ENCODE measurements at regions not wholly inside any gene's neighbourhood (a gene's known extent, or its start where the extent isn't known, plus 50 kb on each side); places are given as distances from the start of the nearest gene placed in this dataset.
"Not testable (repeated sequence)": the region's sequence is repeated elsewhere in the genome, so short reads cannot be mapped to it uniquely, and the experiment has no call there.

DNA sequence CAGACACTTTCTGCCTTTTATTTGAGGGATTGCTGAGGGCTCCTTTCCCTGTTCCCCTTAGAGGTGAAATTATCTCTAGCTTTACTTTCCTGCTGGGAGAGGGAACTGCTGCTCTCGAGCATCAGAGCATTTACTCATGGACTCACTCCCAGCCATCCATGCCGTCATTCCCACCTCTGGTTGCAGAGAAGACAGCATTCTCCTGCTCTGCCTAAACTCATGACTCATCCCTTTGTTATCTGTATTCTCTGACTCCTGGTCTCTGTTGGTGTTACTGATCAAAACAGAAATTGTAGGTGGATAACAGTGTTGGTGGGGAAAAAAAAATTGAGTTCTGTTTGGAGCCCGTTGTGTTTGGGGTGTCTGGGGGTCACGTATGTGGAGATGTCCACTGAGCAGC lies 159.3 kb downstream of the TTC8 start:
- DNase-seq (ENCODE audit: low read depth, low spot score) = peak; percentile 44

DNA sequence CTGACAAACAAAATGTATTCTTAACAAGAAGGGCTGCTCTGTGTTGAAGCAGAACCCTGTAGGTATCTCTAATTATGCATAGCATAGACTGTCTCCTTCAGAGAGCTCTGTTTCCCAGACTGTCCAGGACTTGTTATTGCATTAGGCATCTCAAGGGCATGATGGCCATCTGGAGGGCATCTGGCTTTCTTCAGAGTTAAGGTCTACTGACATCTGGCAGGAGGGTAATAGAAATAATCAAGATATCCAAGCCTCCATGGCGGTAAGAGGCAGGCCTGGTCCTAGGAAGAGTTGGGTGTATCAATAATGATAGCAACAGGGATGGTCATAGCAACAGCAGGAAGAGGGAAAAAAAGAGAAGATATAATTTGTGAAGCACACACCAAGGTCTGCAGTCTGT lies 161.2 kb downstream of the TTC8 start:
- DNase-seq (ENCODE audit: low read depth, low spot score) = no peak

DNA sequence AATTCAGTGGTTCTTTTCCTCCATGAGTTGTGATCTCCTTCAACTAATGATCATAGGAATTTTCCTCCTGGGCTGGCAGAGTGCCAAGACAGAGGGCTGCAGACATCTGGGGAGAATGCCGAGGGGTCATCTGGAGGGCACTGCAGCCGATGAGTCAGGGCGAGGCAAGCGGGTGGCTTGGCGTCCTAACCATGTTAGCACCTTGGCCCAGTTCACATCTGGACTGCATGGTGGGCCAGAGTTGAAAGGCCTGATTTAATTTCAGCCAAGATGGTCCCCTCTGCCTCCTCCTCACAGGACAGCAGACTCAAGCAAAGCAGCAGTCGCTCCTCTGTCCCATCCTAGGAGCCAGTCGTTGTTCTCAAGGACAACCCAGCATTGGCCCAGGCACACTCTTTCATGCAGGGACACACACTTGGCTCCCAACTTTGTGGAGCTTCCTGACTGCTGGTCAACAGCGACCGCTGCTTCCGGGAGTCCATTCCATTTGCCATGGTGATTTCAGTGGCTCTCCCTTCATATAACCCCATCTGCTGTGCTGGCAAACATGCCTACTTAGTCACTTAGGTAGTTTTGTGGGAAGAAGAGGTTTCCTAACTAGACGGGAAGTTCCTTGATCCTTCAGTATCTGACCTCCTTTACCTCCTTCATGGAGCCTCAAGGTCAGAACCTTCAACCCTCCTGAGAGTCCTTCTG lies 161.8 kb downstream of the TTC8 start:
- no peak for DNase-seq (ENCODE audit: low read depth, low spot score)

GRCh38 chr14:88986908-88987307 lies 162.5 kb downstream of the TTC8 start:
- DNase-seq (ENCODE audit: low read depth, low spot score) = not testable (repeated sequence)

GRCh38 chr14:88987516-88987915 lies 163.1 kb downstream of the TTC8 start:
- DNase-seq (ENCODE audit: low read depth, low spot score) = no peak

GRCh38 chr14:88989911-88990310 lies 165.5 kb downstream of the TTC8 start:
- no peak for DNase-seq (ENCODE audit: low read depth, low spot score)

- DNase-seq (ENCODE audit: low read depth, low spot score) = no peak
Observed at GRCh38 chr14:88990856-88991255, 166.4 kb downstream of the TTC8 start.

DNA sequence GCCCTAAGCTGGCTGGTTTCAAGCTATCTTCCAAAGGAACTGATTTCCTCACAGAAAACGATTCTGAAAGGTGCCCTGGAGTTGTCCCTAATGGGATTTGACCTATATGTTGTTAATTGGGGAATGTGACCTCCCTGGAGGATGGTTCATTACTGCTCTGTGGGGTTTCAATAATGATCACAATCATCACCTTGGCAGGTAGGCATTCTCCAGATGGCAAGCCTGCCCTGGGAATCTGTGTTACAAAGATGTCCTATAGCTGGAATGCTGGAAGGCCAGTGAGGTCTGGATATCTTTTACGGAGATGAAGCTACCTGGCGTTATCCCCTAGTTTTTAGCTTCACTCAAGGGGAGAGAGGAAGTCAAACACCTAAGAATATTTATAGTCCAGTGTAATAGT lies 167.6 kb downstream of the TTC8 start:
- no peak for DNase-seq (ENCODE audit: low read depth, low spot score)

GRCh38 chr14:88993946-88994345 lies 169.5 kb downstream of the TTC8 start:
- DNase-seq (ENCODE audit: low read depth, low spot score) = no peak

- DNase-seq (ENCODE audit: low read depth, low spot score) = no peak
Observed at GRCh38 chr14:88995437-88996198, 171.2 kb downstream of the TTC8 start.

DNA sequence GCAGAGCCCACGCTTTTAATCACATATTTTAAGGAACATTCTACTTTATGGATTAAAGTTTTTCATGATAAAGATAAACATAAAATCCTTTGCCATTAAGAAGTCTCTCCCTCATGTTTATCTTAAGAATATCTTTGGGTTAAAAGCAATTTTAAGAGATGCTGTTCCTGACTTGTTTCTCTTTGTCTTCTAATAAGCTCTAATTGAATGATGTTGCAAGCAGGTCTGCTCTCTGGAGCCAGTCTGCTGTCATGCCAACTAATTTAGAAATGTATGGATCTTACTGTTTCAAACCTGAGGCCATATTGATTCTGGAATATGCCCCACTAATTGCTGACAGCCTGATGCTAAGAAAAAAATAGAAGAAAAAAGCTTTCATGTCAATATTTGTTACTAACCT lies 173.6 kb downstream of the TTC8 start:
- no peak for DNase-seq (ENCODE audit: low read depth, low spot score)

- no peak for DNase-seq (ENCODE audit: low read depth, low spot score)
Observed at GRCh38 chr14:88999137-88999536, 174.7 kb downstream of the TTC8 start.

GRCh38 chr14:89000007-89000942 lies 175.8 kb downstream of the TTC8 start:
- peak; percentile 63 for DNase-seq (ENCODE audit: low read depth, low spot score)

DNA sequence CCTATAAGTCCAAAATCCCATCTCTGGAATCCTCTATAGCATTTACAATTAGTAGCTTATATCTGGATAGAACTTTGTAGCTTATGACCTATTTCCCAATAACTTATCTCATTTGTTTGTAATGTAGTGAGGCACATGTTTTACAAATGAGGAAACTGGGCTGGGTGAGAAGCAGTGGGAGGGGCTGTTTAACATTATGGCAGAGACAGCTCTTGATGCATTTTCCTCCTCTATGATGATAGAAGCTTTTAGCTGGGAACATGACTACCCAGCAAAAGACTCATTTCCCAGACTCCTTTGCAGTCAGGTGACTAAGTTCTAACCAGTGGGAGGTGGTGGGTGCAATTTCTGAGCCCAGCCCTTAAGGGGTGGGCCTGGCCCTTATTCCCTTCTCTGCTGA lies 179.7 kb downstream of the TTC8 start:
- DNase-seq (ENCODE audit: low read depth, low spot score) = no peak

GRCh38 chr14:89007906-89008305 lies 183.5 kb downstream of the TTC8 start:
- DNase-seq (ENCODE audit: low read depth, low spot score) = no peak

GRCh38 chr14:89011355-89012281 lies 187.2 kb downstream of the TTC8 start:
- DNase-seq (ENCODE audit: low read depth, low spot score) = no peak

DNA sequence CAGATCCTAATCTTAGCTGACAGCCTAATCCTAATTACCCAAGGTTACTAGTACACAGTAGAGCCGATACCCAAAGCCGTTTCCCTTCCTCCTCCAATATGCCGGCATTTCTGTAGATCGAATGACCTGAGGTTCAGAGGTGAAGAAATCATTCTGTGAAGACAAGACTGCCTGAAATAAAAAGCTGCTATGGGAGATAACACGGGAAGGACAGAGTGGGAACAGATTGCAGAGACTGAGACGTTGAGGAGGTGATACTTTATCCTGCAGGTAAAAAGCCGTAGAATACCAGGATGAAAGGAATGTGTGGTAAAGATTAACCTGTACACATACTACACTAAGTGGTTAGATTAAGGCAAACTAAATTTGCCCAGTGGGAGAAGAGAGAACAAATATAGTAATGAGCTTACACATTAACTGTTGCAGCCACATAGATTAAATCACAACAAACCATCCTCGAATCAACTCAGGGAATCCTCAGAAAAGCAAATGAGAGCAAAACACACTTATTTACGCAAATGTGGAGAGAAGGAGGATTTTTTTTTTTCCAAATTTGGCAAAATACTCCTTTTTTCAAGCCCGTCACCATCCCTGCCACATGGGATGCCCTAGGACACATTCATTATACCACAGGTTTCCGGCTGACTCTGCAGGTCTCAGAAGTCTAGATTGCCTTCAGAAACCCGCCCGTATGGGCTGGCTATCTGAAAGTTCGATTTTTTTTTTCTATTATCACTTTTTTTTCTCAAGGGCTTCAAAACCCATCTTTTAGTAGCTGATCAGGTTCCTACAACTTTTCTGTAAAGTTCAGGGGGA lies 188.0 kb downstream of the TTC8 start:
- no peak for DNase-seq (ENCODE audit: low read depth, low spot score)

GRCh38 chr14:89013098-89013504 lies 188.7 kb downstream of the TTC8 start:
- peak; percentile 63 for DNase-seq (ENCODE audit: low read depth, low spot score)

- no peak for DNase-seq (ENCODE audit: low read depth, low spot score)
Observed at GRCh38 chr14:89013698-89014568, 189.5 kb downstream of the TTC8 start.
